ENCODE measurements at regions not wholly inside any gene's neighbourhood (a gene's known extent, or its start where the extent isn't known, plus 50 kb on each side); places are given as distances from the start of the nearest gene placed in this dataset.

DNA sequence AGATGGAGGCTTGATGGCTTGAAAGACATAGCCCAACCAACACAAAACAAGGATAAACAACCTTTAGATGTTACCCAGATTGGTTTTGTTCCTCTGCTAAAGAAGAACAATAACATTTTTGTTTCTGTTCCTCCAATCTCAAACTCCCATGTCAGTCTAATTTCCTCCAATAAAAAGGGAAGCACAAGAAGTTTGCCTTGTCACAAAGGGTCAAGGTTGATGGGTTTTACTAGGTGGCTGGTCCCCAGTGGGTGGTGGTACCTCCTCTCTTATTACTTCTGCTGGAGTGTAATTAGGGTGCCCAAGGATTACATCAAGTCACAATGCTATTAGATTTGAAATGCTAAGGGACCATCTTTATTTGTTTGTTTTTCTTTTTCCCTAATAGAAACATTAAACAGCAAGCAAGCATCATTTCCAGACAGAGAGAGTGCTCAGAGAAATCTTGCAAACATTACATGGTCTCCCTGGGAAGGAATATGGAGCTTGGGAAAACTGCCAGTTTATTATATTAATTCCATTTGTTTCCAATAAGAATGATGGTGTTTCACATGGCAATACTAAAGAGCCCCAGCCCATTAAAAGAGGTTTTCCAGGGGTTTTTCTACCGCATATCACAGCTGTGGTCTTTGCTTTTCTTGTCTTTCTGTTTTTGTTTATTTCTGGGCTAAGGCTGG is 78.3 kb upstream of the AOAH start:
- Histone ChIP-seq H3K4me3 (no peak overlapping the region), H3K9ac (ENCODE audit: insufficient read depth in 1 of 2, low read depth in 2 of 2, low read length in 2 of 2) (no peak overlapping the region), H3K4me2 (ENCODE audit: insufficient read depth, low read length) (no peak overlapping the region), H4K20me1 (replicated peaks; ENCODE audit: control insufficient read depth, insufficient read depth, low read length) (no peaks in the 10 kb centered on the region), H2AFZ (ENCODE audit: low read depth, low read length) (no peak overlapping the region), H3K79me2 (ENCODE audit: control insufficient read depth, insufficient read depth, low read length) (no peaks in the 10 kb centered on the region), H3K9me3 (replicated peaks; ENCODE audit: control insufficient read depth, insufficient read depth, low read depth, low read length) (no peaks in the 10 kb centered on the region), H3K27ac (ENCODE audit: extremely low read depth, low read depth, low read length) (no peak overlapping the region), H3K4me1 (replicated peaks in 1 of 2; ENCODE audit: control insufficient read depth in 2 of 2, insufficient read depth in 2 of 2, low read length in 2 of 2) (no peaks in the 10 kb centered on the region), H3K36me3 (ENCODE audit: control insufficient read depth, insufficient read depth, low read length) (no peaks in the 10 kb centered on the region), H3K9me1 (ENCODE audit: control insufficient read depth, insufficient read depth, low read length) (no peaks in the 10 kb centered on the region), H3K27me3 (ENCODE audit: control insufficient read depth in 2 of 2, insufficient read depth in 2 of 2, low read length in 2 of 2) (no peaks in the 10 kb centered on the region)
- ChIA-PET POLR2A (interaction anchor here (0.5 to 0.6 kb wide), 2 partner anchors 39 to 386 kb away, joined by 3 read pairs; no protein-coding TSS in a partner anchor), CTCF (ENCODE audit: low intra/inter-chr PET ratio) (no interaction called here)
- in situ Hi-C loops (cut with MboI) = no loop called here
- FAIRE-seq = no peak
- BruUV-seq (replicated peaks) = no TSS peak
- intact Hi-C loops (cut with micrococcal nuclease) = no loop called here
- ATAC-seq = no peak
- 0% methylated on average over 1 of the region's 1 CpG for WGBS (ENCODE audit: insufficient coverage, low coverage, missing lambda C conversion rate)
- TF ChIP-seq RBM34 (IDR thresholded peaks at IDR 0.05; ENCODE audit: borderline replicate concordance, insufficient read depth, low read length) = no peak
- no peak for TF ChIP-seq MIER1 (IDR thresholded peaks at IDR 0.05; ENCODE audit: low read depth)
- DNase-seq (ENCODE audit: extremely low read depth in 1 of 4, low spot score in 3 of 4) = no peak

DNA sequence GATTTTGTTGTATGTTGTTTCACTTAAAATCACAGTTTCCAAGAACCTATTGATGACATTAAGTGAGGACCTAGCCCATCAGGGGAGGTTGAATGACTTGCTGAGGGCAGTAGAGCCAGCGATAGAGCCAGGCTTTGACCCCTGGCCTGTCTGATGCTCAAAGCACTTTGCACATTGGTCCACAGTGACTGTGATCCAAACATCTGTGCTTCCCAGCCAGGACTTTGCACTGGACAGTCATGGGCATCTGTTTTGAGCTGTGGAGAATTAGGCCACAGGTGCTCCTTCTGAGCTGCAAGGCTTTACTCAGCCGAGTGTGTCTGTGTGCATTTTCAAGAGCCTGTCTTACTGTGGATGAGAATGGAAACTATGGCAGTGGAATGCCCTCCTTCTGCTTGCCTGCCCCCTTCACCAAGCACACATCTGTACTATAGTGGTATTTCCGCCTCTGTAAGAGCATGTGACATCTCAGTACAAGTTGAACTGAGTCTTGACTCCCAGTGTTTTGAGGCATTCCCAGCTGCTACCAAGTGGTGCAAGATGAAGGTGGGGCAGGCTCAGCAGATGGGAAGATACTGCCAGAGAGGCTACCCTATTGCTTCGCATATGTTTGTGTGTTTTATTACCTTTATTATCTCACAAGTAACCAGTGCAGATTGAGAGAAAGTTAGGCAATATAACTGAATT is 72.7 kb upstream of the AOAH start:
- H3K4me3 ChIP-seq = no peak overlapping the region
- DNase-seq (ENCODE audit: extremely low read depth in 1 of 4, low spot score in 3 of 4) (no peak), FAIRE-seq (no peak), ATAC-seq (no peak)
- H3K36me3 ChIP-seq (ENCODE audit: control insufficient read depth, insufficient read depth, low read length) = no peaks in the 10 kb centered on the region
- no TSS peak for BruUV-seq (replicated peaks)
- no peak overlapping the region for H3K27ac ChIP-seq (ENCODE audit: extremely low read depth, low read depth, low read length)
- H3K4me1 ChIP-seq (replicated peaks in 1 of 2; ENCODE audit: control insufficient read depth in 2 of 2, insufficient read depth in 2 of 2, low read length in 2 of 2) = no peaks in the 10 kb centered on the region
- no peaks in the 10 kb centered on the region for H3K27me3 ChIP-seq (ENCODE audit: control insufficient read depth in 2 of 2, insufficient read depth in 2 of 2, low read length in 2 of 2)
- H2AFZ ChIP-seq (ENCODE audit: low read depth, low read length) = no peak overlapping the region
- in situ Hi-C loops (cut with MboI) = no loop called here
- POLR2A ChIA-PET = no interaction called here
- H4K20me1 ChIP-seq (replicated peaks; ENCODE audit: control insufficient read depth, insufficient read depth, low read length) = no peaks in the 10 kb centered on the region
- CTCF ChIA-PET (ENCODE audit: low intra/inter-chr PET ratio) = no interaction called here
- no peak for TF ChIP-seq RCOR1 (IDR thresholded peaks at IDR 0.05; ENCODE audit: borderline replicate concordance in 1 of 2, low read depth in 2 of 2, low read length in 2 of 2)
- TF ChIP-seq PTTG1 (tag; IDR thresholded peaks at IDR 0.05; ENCODE audit: low read depth) = no peak
- no peak for TF ChIP-seq HMGN3 (IDR thresholded peaks at IDR 0.05; ENCODE audit: borderline replicate concordance, extremely low read depth, insufficient read length, low read depth, low read length)
- no peak for TF ChIP-seq BHLHE40 (IDR thresholded peaks at IDR 0.05; ENCODE audit: low read length)
- no peak for TF ChIP-seq POLR2AphosphoS2 (IDR thresholded peaks at IDR 0.05; ENCODE audit: low read length)
- TF ChIP-seq PHTF2 (CRISPR knock-in tag; IDR thresholded peaks at IDR 0.05) = no peak
- no peak for TF ChIP-seq NCOR1 (IDR thresholded peaks at IDR 0.05)
- TF ChIP-seq POLR3G (IDR thresholded peaks at IDR 0.05; ENCODE audit: extremely low read depth, insufficient read length, insufficient replicate concordance) = no peak
- no peak overlapping the region for H3K9ac ChIP-seq (ENCODE audit: insufficient read depth in 1 of 2, low read depth in 2 of 2, low read length in 2 of 2)
- no peaks in the 10 kb centered on the region for H3K9me3 ChIP-seq (replicated peaks; ENCODE audit: control insufficient read depth, insufficient read depth, low read depth, low read length)
- H3K4me2 ChIP-seq (ENCODE audit: insufficient read depth, low read length) = no peak overlapping the region
- WGBS (ENCODE audit: insufficient coverage, low coverage, missing lambda C conversion rate) = 2% methylated on average over 4 of the region's 4 CpGs
- H3K9me1 ChIP-seq (ENCODE audit: control insufficient read depth, insufficient read depth, low read length) = no peaks in the 10 kb centered on the region
- intact Hi-C loops (cut with micrococcal nuclease) = no loop called here
- H3K79me2 ChIP-seq (ENCODE audit: control insufficient read depth, insufficient read depth, low read length) = no peaks in the 10 kb centered on the region
